ENCODE measurements at regions not wholly inside any gene's neighbourhood (a gene's known extent, or its start where the extent isn't known, plus 50 kb on each side); places are given as distances from the start of the nearest gene placed in this dataset.

GRCh38 chr9:129518074-129518473, 102.8 kb downstream of the C9orf50 start:
- no peak for TF ChIP-seq CTCF (IDR thresholded peaks at IDR 0.05; ENCODE audit: low read depth, low read length, poor library complexity, severe bottlenecking)
- TF ChIP-seq EZH2phosphoT487 (IDR thresholded peaks at IDR 0.05; ENCODE audit: borderline replicate concordance, low read length) = no peak

All from DOHH2 (cell line).